IMR-90 (cell line): ENCODE measurements at regions not wholly inside any gene's neighbourhood (a gene's known extent, or its start where the extent isn't known, plus 50 kb on each side); places are given as distances from the start of the nearest gene placed in this dataset.

Experiments
- BHLHE40 ChIP-seq: fragments of 150-350 bp; IDR thresholded peaks from 2 replicates; pipeline ENCODE4 v1.6.1; 2016; ENCODE audit warnings: mild to moderate bottlenecking, low read depth, low read length
- CEBPB ChIP-seq: IDR thresholded peaks from 2 replicates; pipeline ENCODE4 v1.6.1; 2012; ENCODE audit warnings: low read depth, low read length, improper control_type of control experiment
- CHD1 ChIP-seq: IDR thresholded peaks from 2 replicates; pipeline ENCODE4 v1.6.1; 2012; ENCODE audit warnings: low read depth, low read length, improper control_type of control experiment
- FOS ChIP-seq: fragments of 150-350 bp; IDR thresholded peaks from 2 replicates; pipeline ENCODE4 v1.6.1; 2016; ENCODE audit warnings: low read depth, low read length
- MXI1 ChIP-seq: IDR thresholded peaks from 2 replicates; pipeline ENCODE4 v1.6.1; 2012; ENCODE audit warnings: low read depth, mild to moderate bottlenecking, low read length, moderate library complexity, borderline replicate concordance
- POLR2A ChIP-seq: IDR thresholded peaks from 2 replicates; pipeline ENCODE4 v1.6.1; 2012; ENCODE audit warnings: mild to moderate bottlenecking, low read depth, low read length
- RAD21 ChIP-seq: IDR thresholded peaks from 2 replicates; pipeline ENCODE4 v1.6.1; 2012; ENCODE audit warnings: low read length, improper control_type of control experiment
- RFX5 ChIP-seq: IDR thresholded peaks from 2 replicates; pipeline ENCODE4 v1.8.0; 2012; ENCODE audit warnings: low read depth, mild to moderate bottlenecking, low read length, moderate library complexity
- SMC3 ChIP-seq: fragments of 150-350 bp; IDR thresholded peaks from 2 replicates; pipeline ENCODE4 v1.6.1; 2016; ENCODE audit warnings: low read depth, mild to moderate bottlenecking, antibody characterized with exemption, low read length, moderate library complexity
- TF ChIP-seq, protein P1 (sequence below): conservative IDR thresholded peaks from 2 replicates; pipeline ENCODE4 v1.5.1; 2012; ENCODE audit warnings: mild to moderate bottlenecking, low read depth, low read length, improper control_type of control experiment
- TF ChIP-seq, protein P2 (sequence below): fragments of 150-350 bp; IDR thresholded peaks from 2 replicates; pipeline ENCODE4 v1.6.1; 2016; ENCODE audit warnings: low read depth, mild to moderate bottlenecking, low read length, moderate library complexity, borderline replicate concordance
- TF ChIP-seq, protein P3 (sequence below): fragments of 150-350 bp; IDR thresholded peaks from 2 replicates; pipeline ENCODE4 v1.6.1; 2017; ENCODE audit warnings: mild to moderate bottlenecking, antibody characterized with exemption, low read length, low read depth

- TF ChIP-seq, protein P1, sequence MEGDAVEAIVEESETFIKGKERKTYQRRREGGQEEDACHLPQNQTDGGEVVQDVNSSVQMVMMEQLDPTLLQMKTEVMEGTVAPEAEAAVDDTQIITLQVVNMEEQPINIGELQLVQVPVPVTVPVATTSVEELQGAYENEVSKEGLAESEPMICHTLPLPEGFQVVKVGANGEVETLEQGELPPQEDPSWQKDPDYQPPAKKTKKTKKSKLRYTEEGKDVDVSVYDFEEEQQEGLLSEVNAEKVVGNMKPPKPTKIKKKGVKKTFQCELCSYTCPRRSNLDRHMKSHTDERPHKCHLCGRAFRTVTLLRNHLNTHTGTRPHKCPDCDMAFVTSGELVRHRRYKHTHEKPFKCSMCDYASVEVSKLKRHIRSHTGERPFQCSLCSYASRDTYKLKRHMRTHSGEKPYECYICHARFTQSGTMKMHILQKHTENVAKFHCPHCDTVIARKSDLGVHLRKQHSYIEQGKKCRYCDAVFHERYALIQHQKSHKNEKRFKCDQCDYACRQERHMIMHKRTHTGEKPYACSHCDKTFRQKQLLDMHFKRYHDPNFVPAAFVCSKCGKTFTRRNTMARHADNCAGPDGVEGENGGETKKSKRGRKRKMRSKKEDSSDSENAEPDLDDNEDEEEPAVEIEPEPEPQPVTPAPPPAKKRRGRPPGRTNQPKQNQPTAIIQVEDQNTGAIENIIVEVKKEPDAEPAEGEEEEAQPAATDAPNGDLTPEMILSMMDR, result no peak
- no peak for TF ChIP-seq MXI1
- TF ChIP-seq, protein P2, sequence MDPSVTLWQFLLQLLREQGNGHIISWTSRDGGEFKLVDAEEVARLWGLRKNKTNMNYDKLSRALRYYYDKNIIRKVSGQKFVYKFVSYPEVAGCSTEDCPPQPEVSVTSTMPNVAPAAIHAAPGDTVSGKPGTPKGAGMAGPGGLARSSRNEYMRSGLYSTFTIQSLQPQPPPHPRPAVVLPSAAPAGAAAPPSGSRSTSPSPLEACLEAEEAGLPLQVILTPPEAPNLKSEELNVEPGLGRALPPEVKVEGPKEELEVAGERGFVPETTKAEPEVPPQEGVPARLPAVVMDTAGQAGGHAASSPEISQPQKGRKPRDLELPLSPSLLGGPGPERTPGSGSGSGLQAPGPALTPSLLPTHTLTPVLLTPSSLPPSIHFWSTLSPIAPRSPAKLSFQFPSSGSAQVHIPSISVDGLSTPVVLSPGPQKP, result no peak
- no peak for TF ChIP-seq RAD21
- TF ChIP-seq SMC3, result no peak
- no peak for TF ChIP-seq CEBPB
- TF ChIP-seq, protein P3, sequence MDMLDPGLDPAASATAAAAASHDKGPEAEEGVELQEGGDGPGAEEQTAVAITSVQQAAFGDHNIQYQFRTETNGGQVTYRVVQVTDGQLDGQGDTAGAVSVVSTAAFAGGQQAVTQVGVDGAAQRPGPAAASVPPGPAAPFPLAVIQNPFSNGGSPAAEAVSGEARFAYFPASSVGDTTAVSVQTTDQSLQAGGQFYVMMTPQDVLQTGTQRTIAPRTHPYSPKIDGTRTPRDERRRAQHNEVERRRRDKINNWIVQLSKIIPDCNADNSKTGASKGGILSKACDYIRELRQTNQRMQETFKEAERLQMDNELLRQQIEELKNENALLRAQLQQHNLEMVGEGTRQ, result no peak
- no peak for TF ChIP-seq POLR2A
- no peak for TF ChIP-seq FOS
- no peak for TF ChIP-seq RFX5
- TF ChIP-seq BHLHE40, result no peak
- TF ChIP-seq CHD1, result no peak
Measured at GRCh38 chr14:50010752-50011151, 105.6 kb downstream of the VCPKMT start.
